ENCODE measurements at regions not wholly inside any gene's neighbourhood (a gene's known extent, or its start where the extent isn't known, plus 50 kb on each side); places are given as distances from the start of the nearest gene placed in this dataset.

DNA sequence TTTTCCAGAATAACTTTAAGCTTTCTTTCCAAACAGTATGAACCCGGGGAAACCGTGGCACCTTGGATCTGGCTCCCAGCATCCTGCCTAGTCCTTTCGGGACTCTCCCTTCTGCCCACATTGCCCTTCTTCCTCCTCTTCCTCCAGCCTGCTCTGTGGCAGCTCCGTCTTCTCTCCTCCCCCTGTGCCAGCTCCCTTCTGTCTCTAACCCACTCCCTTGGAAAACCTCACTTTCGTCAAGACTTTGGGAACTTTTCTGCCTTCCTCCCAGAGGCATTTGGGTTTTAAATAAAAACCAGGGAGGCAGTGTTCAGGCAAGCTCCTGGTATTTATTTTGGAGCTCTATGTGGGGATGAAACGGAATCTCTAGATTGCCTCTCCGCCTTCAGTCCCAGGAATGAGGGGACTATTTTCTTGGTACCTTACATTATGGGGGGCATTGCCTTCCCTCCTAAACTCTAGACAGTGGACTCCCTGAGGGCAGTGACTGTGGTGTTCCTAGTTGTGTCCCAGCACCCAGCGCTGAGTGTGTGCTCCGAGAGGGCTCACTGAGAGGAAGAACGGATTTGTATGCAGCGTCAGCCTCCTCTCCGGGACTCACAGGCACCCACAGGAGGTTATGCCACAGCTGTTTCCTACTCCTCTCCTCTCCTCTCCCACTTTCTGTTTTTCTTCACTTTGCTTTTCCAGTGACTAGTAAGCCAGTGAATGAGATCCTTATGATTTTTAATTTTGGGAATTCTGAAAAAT, 105.4 kb upstream of the MRPS22 start:
- Histone ChIP-seq H3K36me3 (ENCODE audit: control insufficient read depth, insufficient read depth, low read length) (no peaks in the 10 kb centered on the region), H3K27ac (no peak overlapping the region), H3K4me3 (ENCODE audit: low read depth, low read length) (no peak overlapping the region), H3K79me2 (no peaks in the 10 kb centered on the region), H3K4me2 (ENCODE audit: low read length) (no peak overlapping the region), H3K9me3 (ENCODE audit: control insufficient read depth, low read length) (no peaks in the 10 kb centered on the region), H3K4me1 (no peaks in the 10 kb centered on the region), H3K9ac (no peak overlapping the region), H2AFZ (no peak overlapping the region), H3K27me3 (ENCODE audit: control insufficient read depth, insufficient read depth, low read length) (no peaks in the 10 kb centered on the region)
- TF ChIP-seq, protein P1, sequence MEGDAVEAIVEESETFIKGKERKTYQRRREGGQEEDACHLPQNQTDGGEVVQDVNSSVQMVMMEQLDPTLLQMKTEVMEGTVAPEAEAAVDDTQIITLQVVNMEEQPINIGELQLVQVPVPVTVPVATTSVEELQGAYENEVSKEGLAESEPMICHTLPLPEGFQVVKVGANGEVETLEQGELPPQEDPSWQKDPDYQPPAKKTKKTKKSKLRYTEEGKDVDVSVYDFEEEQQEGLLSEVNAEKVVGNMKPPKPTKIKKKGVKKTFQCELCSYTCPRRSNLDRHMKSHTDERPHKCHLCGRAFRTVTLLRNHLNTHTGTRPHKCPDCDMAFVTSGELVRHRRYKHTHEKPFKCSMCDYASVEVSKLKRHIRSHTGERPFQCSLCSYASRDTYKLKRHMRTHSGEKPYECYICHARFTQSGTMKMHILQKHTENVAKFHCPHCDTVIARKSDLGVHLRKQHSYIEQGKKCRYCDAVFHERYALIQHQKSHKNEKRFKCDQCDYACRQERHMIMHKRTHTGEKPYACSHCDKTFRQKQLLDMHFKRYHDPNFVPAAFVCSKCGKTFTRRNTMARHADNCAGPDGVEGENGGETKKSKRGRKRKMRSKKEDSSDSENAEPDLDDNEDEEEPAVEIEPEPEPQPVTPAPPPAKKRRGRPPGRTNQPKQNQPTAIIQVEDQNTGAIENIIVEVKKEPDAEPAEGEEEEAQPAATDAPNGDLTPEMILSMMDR (IDR thresholded peaks at IDR 0.05): no peak

DNA sequence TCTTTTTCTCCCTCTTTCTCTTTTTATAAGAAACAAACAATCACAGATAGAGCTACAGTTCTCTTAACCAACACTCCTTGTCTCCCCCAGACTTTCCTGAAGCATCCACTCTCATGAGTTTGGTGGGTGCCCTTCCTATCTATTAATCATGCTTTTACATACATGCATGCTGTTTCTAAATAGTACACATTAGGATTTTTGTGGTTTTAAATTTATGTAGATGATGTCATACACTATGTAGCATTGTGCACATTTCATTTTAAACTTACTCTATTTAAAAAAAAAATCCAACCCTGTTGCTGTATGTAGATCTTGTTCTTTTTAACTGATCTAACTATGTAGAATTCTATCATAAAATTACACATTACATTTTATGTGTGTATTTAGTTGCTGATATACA, 104.3 kb upstream of the MRPS22 start:
- Histone ChIP-seq H3K4me1 (no peaks in the 10 kb centered on the region), H3K4me3 (ENCODE audit: low read depth, low read length) (no peak overlapping the region), H3K27ac (no peak overlapping the region), H3K27me3 (ENCODE audit: control insufficient read depth, insufficient read depth, low read length) (no peaks in the 10 kb centered on the region), H3K9me3 (ENCODE audit: control insufficient read depth, low read length) (no peaks in the 10 kb centered on the region), H3K36me3 (ENCODE audit: control insufficient read depth, insufficient read depth, low read length) (no peaks in the 10 kb centered on the region), H3K4me2 (ENCODE audit: low read length) (no peak overlapping the region), H3K9ac (no peak overlapping the region), H3K79me2 (no peaks in the 10 kb centered on the region), H2AFZ (no peak overlapping the region)
- TF ChIP-seq, protein P1 (IDR thresholded peaks at IDR 0.05): no peak

DNA sequence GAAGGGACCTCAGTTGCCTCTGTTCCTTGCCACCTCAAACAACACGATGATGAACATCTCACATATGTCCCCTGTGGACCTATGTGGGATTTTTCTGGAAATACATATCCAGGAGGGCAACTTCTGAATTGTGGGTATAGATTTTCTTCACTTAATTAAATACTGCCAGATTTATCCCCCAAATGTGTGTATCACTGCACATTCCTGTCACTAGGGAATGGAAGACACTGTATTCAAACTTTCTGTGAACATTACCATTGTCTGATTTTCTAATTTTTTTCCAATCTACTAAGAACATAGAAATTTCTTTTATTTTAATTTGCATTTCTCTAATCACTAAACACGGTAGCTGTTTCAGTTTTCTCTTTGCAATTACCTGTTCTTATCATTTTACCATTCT, 102.0 kb upstream of the MRPS22 start:
- Histone ChIP-seq H3K79me2 (no peaks in the 10 kb centered on the region), H3K4me3 (ENCODE audit: low read depth, low read length) (no peak overlapping the region), H3K36me3 (ENCODE audit: control insufficient read depth, insufficient read depth, low read length) (no peaks in the 10 kb centered on the region), H3K9ac (no peak overlapping the region), H3K9me3 (ENCODE audit: control insufficient read depth, low read length) (no peaks in the 10 kb centered on the region), H3K4me2 (ENCODE audit: low read length) (no peak overlapping the region), H3K27ac (no peak overlapping the region), H3K4me1 (no peaks in the 10 kb centered on the region), H2AFZ (no peak overlapping the region), H3K27me3 (ENCODE audit: control insufficient read depth, insufficient read depth, low read length) (no peaks in the 10 kb centered on the region)
- TF ChIP-seq, protein P1 (IDR thresholded peaks at IDR 0.05): no peak

DNA sequence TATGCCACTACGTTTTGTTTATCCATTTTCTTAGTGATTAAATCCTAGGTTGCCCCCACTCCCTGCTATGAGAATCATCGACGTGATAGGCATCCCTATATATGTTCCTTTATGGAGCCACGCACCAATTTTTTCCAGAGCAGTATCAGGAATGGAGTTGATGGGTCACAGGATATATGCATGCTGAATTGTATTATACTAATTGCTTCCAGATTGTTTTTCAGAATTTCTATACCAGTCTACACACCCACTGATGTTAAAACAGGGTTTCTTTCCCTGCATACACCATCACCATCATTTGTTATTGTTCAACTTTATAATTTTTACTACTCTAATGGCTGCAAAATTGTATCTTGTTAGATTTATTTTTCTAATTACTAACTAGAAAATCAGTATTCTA, 100.1 kb upstream of the MRPS22 start:
- Histone ChIP-seq H3K9me3 (ENCODE audit: control insufficient read depth, low read length) (no peaks in the 10 kb centered on the region), H3K27me3 (ENCODE audit: control insufficient read depth, insufficient read depth, low read length) (no peaks in the 10 kb centered on the region), H2AFZ (no peak overlapping the region), H3K79me2 (no peaks in the 10 kb centered on the region), H3K9ac (no peak overlapping the region), H3K36me3 (ENCODE audit: control insufficient read depth, insufficient read depth, low read length) (no peaks in the 10 kb centered on the region), H3K4me3 (ENCODE audit: low read depth, low read length) (no peak overlapping the region), H3K27ac (no peak overlapping the region), H3K4me1 (no peaks in the 10 kb centered on the region), H3K4me2 (ENCODE audit: low read length) (no peak overlapping the region)
- TF ChIP-seq, protein P1 (IDR thresholded peaks at IDR 0.05): no peak

All from parathyroid adenoma (tissue), 2 donors.